ENCODE measurements at regions not wholly inside any gene's neighbourhood (a gene's known extent, or its start where the extent isn't known, plus 50 kb on each side); places are given as distances from the start of the nearest gene placed in this dataset.

- H3K4me3 ChIP-seq (ENCODE audit: insufficient read depth, low read depth, low read length), result no peak overlapping the region
- peaks cover 12% of the 10 kb centered on the region for H3K4me1 ChIP-seq (ENCODE audit: control insufficient read depth, insufficient read depth, low read length)
- no peak overlapping the region for H3K4me2 ChIP-seq (ENCODE audit: low read depth, low read length)
- no peak overlapping the region for H2BK15ac ChIP-seq (ENCODE audit: low read depth, low read length)
- no TSS peak for BruUV-seq (replicated peaks)
- H2BK120ac ChIP-seq (ENCODE audit: low read depth, low read length), result no peak overlapping the region
- peaks cover 0 to 13% of the 10 kb centered on the region in 2 experiments; a peak in 1 of 4 replicates for H3K79me1 ChIP-seq (ENCODE audit: low read depth in 1 of 2, low read length in 2 of 2)
- CTCF ChIA-PET, result interaction anchor here (1.0 kb wide), 1 partner anchor 211 kb away, joined by 4 read pairs; no protein-coding TSS in a partner anchor
- WGBS, 2 experiments (ENCODE audit: extremely low coverage in 2 of 2, insufficient read length in 1 of 2), result 93% methylated on average over 2 of the region's 6 CpGs; no CpG with 5 or more reads in 1 of the 2 experiments
- no peak overlapping the region for H3K14ac ChIP-seq (replicated peaks; ENCODE audit: low read depth, low read length)
- dilution Hi-C loops (cut with HindIII; ENCODE audit: low sequenced_read_pairs, unreplicated experiment), result no loop called here
- no peak overlapping the region for H3K18ac ChIP-seq (ENCODE audit: low read depth, low read length)
- H4K20me1 ChIP-seq (ENCODE audit: insufficient read depth, low read length), result no peaks in the 10 kb centered on the region
- ATAC-seq (ENCODE audit: low read depth), result no peak
- TF ChIP-seq USF2 (IDR thresholded peaks at IDR 0.05; ENCODE audit: low read depth, low read length) (no peak), SMC3 (IDR thresholded peaks at IDR 0.05; ENCODE audit: low read depth, low read length) (no peak), FOS (IDR thresholded peaks at IDR 0.05; ENCODE audit: low read depth, low read length) (no peak), POLR2A (IDR thresholded peaks at IDR 0.05; ENCODE audit: low read depth, low read length) (no peak), MAZ (IDR thresholded peaks at IDR 0.05; ENCODE audit: borderline replicate concordance, low read depth, low read length) (no peak), CTCF (conservative IDR thresholded peaks at IDR 0.05; ENCODE audit: low read depth, low read length) (no peak), RFX5 (IDR thresholded peaks at IDR 0.05; ENCODE audit: low read depth, low read length) (no peak), MAFK (IDR thresholded peaks at IDR 0.05; ENCODE audit: low read depth, low read length) (no peak), CEBPB (IDR thresholded peaks at IDR 0.05; ENCODE audit: low read depth, low read length) (no peak), MXI1 (IDR thresholded peaks at IDR 0.05; ENCODE audit: borderline replicate concordance, low read depth, low read length) (no peak), BHLHE40 (IDR thresholded peaks at IDR 0.05; ENCODE audit: low read depth, low read length) (no peak), ELK1 (IDR thresholded peaks at IDR 0.05; ENCODE audit: borderline replicate concordance, low read depth, low read length) (no peak), RCOR1 (IDR thresholded peaks at IDR 0.05; ENCODE audit: insufficient replicate concordance, low read length) (no peak), CHD1 (IDR thresholded peaks at IDR 0.05; ENCODE audit: low read depth, low read length) (no peak), NFE2L2 (IDR thresholded peaks at IDR 0.05; ENCODE audit: low read depth, low read length) (no peak), RAD21 (IDR thresholded peaks at IDR 0.05; ENCODE audit: low read length) (no peak)
- H4K8ac ChIP-seq (ENCODE audit: low read depth in 2 of 2, low read length in 2 of 2), result no peak overlapping the region
- no peak overlapping the region for H3K56ac ChIP-seq (ENCODE audit: extremely low read depth, insufficient read depth, low read length)
- H4K5ac ChIP-seq (ENCODE audit: low read depth, low read length), result no peak overlapping the region
- no peak overlapping the region for H3K4ac ChIP-seq (ENCODE audit: low read depth, low read length)
- H3K9me1 ChIP-seq (ENCODE audit: insufficient read depth, low read length), result peaks cover 6% of the 10 kb centered on the region; the same call in 1 of the 2 replicates
- H3K9me3 ChIP-seq (ENCODE audit: control insufficient read depth, insufficient read depth, low read length), result no peaks in the 10 kb centered on the region
- no peak for DNase-seq
- POLR2A ChIA-PET (ENCODE audit: unreplicated experiment), result interaction anchor here (1.0 kb wide), 1 partner anchor 213 kb away, joined by 4 read pairs; no protein-coding TSS in a partner anchor
- no peak overlapping the region for H3K9ac ChIP-seq (ENCODE audit: low read depth, low read length)
- no peak overlapping the region for H3K23ac ChIP-seq (ENCODE audit: low read depth, low read length)
- H2BK5ac ChIP-seq (ENCODE audit: low read depth, low read length, poor library complexity, severe bottlenecking), result no peak overlapping the region
- H2AFZ ChIP-seq (replicated peaks; ENCODE audit: low read length, poor library complexity), result no peak overlapping the region
- in situ Hi-C loops (cut with MboI; ENCODE audit: low sequenced_read_pairs), result no loop called here
- H4K91ac ChIP-seq (ENCODE audit: insufficient read depth, low read depth, low read length), result no peak overlapping the region
- no peaks in the 10 kb centered on the region for H3K36me3 ChIP-seq (ENCODE audit: control insufficient read depth, insufficient read depth, low read length)
- H2AK5ac ChIP-seq (ENCODE audit: low read depth, low read length), result 0 out of 2 replicates have a peak overlapping the region, but pooled peaks have one; percentile 16
- intact Hi-C loops (cut with micrococcal nuclease), result no loop called here
- no peaks in the 10 kb centered on the region for H3K27me3 ChIP-seq (ENCODE audit: control insufficient read depth, insufficient read depth, low read length)
- no peak overlapping the region for H2AK9ac ChIP-seq (replicated peaks; ENCODE audit: low read depth, low read length, poor library complexity)
- H3K27ac ChIP-seq (ENCODE audit: insufficient read depth, low read length), result no peak overlapping the region
- no peak overlapping the region for H2BK20ac ChIP-seq (ENCODE audit: low read depth, low read length)
Observed at GRCh38 chr2:207469451-207469850, 60.3 kb upstream of the CREB1 start.

Measured in IMR-90 (cell line).